H1 (cell line): ENCODE measurements at regions not wholly inside any gene's neighbourhood (a gene's known extent, or its start where the extent isn't known, plus 50 kb on each side); places are given as distances from the start of the nearest gene placed in this dataset.

Experiments used
- CBX5 ChIP-seq: fragments of 300-800, 300-1000 bp; sonication (generic); IDR thresholded peaks from 2 replicates; pipeline ENCODE4 v1.7.1; 2016; ENCODE audit warnings: antibody characterized with exemption, low read length, low read depth
- CEBPB ChIP-seq: IDR thresholded peaks from 2 replicates; pipeline ENCODE4 v1.6.1; 2012; ENCODE audit warnings: low read depth, low read length
- CHD2 ChIP-seq: IDR thresholded peaks from 2 replicates; pipeline ENCODE4 v1.6.1; 2012; ENCODE audit warnings: low read length, improper control_type of control experiment
- CREB1 ChIP-seq: IDR thresholded peaks from 2 replicates; pipeline ENCODE4 v1.6.1; 2012; ENCODE audit warnings: inconsistent platforms
- CTCF ChIP-seq, 3 experiments: IDR thresholded peaks; 1 replicate in 2 of 3; 2 replicates in 1 of 3; pipeline versions ENCODE4 v1.5.1 to v1.6.1; 2011; ENCODE audit warnings: low read length in 3 of 3, mild to moderate bottlenecking in 3 of 3, inconsistent platforms in 2 of 3, low read depth in 1 of 3, moderate library complexity in 1 of 3; ENCODE audit not compliant: insufficient read depth in 1 of 3; ENCODE audit errors: control extremely low read depth in 1 of 3
- EP300 ChIP-seq, 2 experiments: IDR thresholded peaks; 1 replicate in 1 of 2; 2 replicates in 1 of 2; pipeline ENCODE4 v1.6.1; 2011 to 2012; ENCODE audit warnings: low read depth in 2 of 2, low read length in 2 of 2, mild to moderate bottlenecking in 2 of 2, borderline replicate concordance in 1 of 2, inconsistent platforms in 1 of 2, moderate library complexity in 1 of 2
- EZH2 ChIP-seq: fragments of 200-600 bp; sonication (generic); IDR thresholded peaks from 2 replicates; pipeline ENCODE4 v1.7.1; 2012; ENCODE audit warnings: low read depth, mild to moderate bottlenecking, moderate library complexity, low read length, inconsistent platforms; ENCODE audit not compliant: severe bottlenecking
- GABPA ChIP-seq: IDR thresholded peaks from 2 replicates; pipeline ENCODE4 v1.6.1; 2011; ENCODE audit warnings: mild to moderate bottlenecking, low read length, moderate library complexity, borderline replicate concordance; ENCODE audit not compliant: insufficient read depth
- JUN ChIP-seq: IDR thresholded peaks from 2 replicates; pipeline ENCODE4 v1.6.1; 2011; ENCODE audit warnings: low read depth, mild to moderate bottlenecking, improper control_type of control experiment, low read length
- MAFK ChIP-seq: IDR thresholded peaks from 2 replicates; pipeline ENCODE4 v1.6.1; 2012; ENCODE audit warnings: low read depth, mild to moderate bottlenecking, improper control_type of control experiment, low read length
- POU5F1 ChIP-seq: IDR thresholded peaks from 2 replicates; pipeline ENCODE4 v1.6.1; 2011; ENCODE audit warnings: low read depth, mild to moderate bottlenecking, low read length, moderate library complexity
- TAF1 ChIP-seq: IDR thresholded peaks from 2 replicates; pipeline ENCODE4 v1.6.1; 2011; ENCODE audit warnings: mild to moderate bottlenecking, low read depth, low read length
- ZNF274 ChIP-seq: IDR thresholded peaks from 2 replicates; pipeline ENCODE4 v1.7.0; 2012; ENCODE audit warnings: low read length, borderline replicate concordance; ENCODE audit errors: extremely low read depth

DNA sequence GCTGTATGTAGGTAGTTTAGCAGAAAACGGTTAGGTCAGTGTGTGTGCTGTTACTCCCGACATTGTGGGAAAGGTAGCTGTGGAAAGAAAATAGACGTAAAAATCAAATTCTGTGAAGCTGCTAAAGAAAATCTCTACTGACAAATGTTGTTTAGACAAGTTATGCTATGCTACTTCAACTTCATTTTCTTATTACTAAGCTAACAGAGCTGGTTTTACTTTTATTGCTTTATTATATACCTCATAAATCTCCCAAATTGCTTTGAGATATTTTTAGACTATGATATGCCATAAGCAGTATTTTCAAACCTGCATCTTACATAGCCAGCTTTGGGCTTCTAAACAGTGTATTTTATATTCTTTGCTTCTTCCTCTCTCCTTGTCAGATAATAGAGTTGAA is 108.2 kb upstream of the PACRGL start:
- TF ChIP-seq MAFK = no peak
- no peak for TF ChIP-seq CEBPB
- no peak for TF ChIP-seq EP300 (IDR thresholded peaks at IDR 0.05; ENCODE audit: borderline replicate concordance in 1 of 2, low read depth in 2 of 2, low read length in 2 of 2)
- TF ChIP-seq POU5F1 = no peak
- no peak for TF ChIP-seq CTCF (IDR thresholded peaks at IDR 0.05; ENCODE audit: control extremely low read depth in 1 of 3, insufficient read depth in 1 of 3, low read depth in 1 of 3, low read length in 3 of 3)
- TF ChIP-seq CREB1 = no peak
- no peak for TF ChIP-seq CBX5
- TF ChIP-seq ZNF274 = no peak
- no peak for TF ChIP-seq CHD2
- no peak for TF ChIP-seq GABPA
- no peak for TF ChIP-seq JUN
- no peak for TF ChIP-seq TAF1
- TF ChIP-seq EZH2 = no peak
